Nephron (organoid): ENCODE measurements at regions not wholly inside any gene's neighbourhood (a gene's known extent, or its start where the extent isn't known, plus 50 kb on each side); places are given as distances from the start of the nearest gene placed in this dataset.
A peak's percentile ranks its signal among the peaks of the same experiment; 100 is the strongest.

ENCODE experiments used
- H3K27ac Mint-ChIP-seq, 3 experiments: 2 replicates each; pipeline ENCODE4 v1.8.0; 2020; ENCODE audit warnings: mixed read lengths in 3 of 3, mild to moderate bottlenecking in 2 of 3, moderate library complexity in 1 of 3
- H3K27me3 Mint-ChIP-seq: 2 replicates; pipeline ENCODE4 v1.8.0; 2021; ENCODE audit warnings: low read depth, mild to moderate bottlenecking, moderate library complexity, mixed read lengths
- H3K36me3 Mint-ChIP-seq: 2 replicates; pipeline ENCODE4 v1.8.0; 2020; ENCODE audit warnings: low read depth, mixed read lengths
- H3K4me1 Mint-ChIP-seq: 2 replicates; pipeline ENCODE4 v1.8.0; 2020; ENCODE audit warnings: mixed read lengths
- H3K4me3 Mint-ChIP-seq, 3 experiments: 2 replicates each; pipeline ENCODE4 v1.8.0; 2020; ENCODE audit warnings: mild to moderate bottlenecking in 3 of 3, mixed read lengths in 3 of 3, moderate library complexity in 2 of 3
- H3K9me3 Mint-ChIP-seq: 2 replicates; pipeline ENCODE4 v1.8.0; 2020; ENCODE audit warnings: mixed read lengths
- CTCF ChIP-seq, 3 experiments: fragments of 200-600 bp; sonication (generic); IDR thresholded peaks; one replicate each; pipeline ENCODE4 v1.5.0; 2021; ENCODE audit warnings: antibody characterized with exemption in 3 of 3; ENCODE audit not compliant: unreplicated experiment in 3 of 3

GRCh38 chr2:133776936-133777573 lies 208.8 kb upstream of the NCKAP5 start:
- TF ChIP-seq CTCF (IDR thresholded peaks at IDR 0.05; ENCODE audit: unreplicated experiment in 3 of 3), result no peak
- H3K4me1 Mint-ChIP-seq, result peaks cover 19% of the 10 kb centered on the region
- no peaks in the 10 kb centered on the region for H3K36me3 Mint-ChIP-seq
- no peaks in the 10 kb centered on the region for H3K9me3 Mint-ChIP-seq
- no peak overlapping the region for H3K4me3 Mint-ChIP-seq
- no peaks in the 10 kb centered on the region for H3K27me3 Mint-ChIP-seq
- no peak overlapping the region for H3K27ac Mint-ChIP-seq

- no peak for TF ChIP-seq CTCF (IDR thresholded peaks at IDR 0.05; ENCODE audit: unreplicated experiment in 3 of 3)
- Mint-ChIP-seq H3K27ac (no peak overlapping the region), H3K36me3 (no peaks in the 10 kb centered on the region), H3K4me3 (no peak overlapping the region), H3K4me1 (peaks cover 19% of the 10 kb centered on the region), H3K9me3 (peaks cover 4% of the 10 kb centered on the region), H3K27me3 (no peaks in the 10 kb centered on the region)
Measured at GRCh38 chr2:133777574-133777960, 209.3 kb upstream of the NCKAP5 start.

DNA sequence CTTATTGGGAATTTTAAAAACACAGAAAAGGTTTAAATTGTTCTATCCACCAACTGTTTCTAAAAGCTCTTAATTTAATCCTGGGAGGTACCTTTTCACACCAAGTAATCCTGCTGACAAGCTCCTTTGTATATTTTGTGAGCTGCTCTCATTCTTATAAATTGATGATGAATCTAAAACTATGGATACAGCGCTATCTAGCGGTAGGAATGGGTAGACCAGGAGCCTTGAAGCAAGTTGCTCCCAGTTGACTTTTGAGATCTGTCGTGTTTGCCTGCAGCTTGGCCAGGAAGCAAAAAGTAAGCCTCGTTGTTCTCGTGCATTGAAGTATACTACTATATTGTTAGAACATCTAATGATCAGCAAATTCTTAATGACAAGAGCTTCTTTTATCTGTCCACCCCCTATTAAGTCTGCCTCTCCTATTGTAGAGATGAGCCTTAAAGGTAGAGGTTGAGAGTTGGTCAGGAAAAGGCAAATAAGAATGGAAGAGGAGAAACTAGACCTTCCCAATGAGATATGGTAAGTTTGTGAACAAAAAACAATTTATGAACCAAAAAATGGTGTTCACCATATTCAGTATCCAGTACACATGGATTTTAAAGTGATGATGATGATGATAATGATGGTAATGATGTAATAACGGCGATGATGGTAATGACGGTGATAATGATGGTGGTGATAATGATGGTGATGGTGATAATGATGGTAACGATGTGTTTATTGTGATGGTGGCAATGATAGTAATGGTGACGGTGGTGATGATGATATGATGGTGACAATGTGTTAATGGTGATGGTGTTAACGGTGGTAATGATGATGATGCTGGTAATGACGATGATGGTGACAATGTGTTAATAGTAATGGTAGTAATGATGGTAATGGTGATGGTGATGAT lies 212.1 kb upstream of the NCKAP5 start:
- H3K9me3 Mint-ChIP-seq, result peaks cover 9% of the 10 kb centered on the region
- H3K4me3 Mint-ChIP-seq, result no peak overlapping the region
- H3K4me1 Mint-ChIP-seq, result no peaks in the 10 kb centered on the region
- H3K27ac Mint-ChIP-seq, result no peak overlapping the region
- no peaks in the 10 kb centered on the region for H3K27me3 Mint-ChIP-seq
- no peaks in the 10 kb centered on the region for H3K36me3 Mint-ChIP-seq
- peak; percentile 89 to 91 (median 90) for TF ChIP-seq CTCF (IDR thresholded peaks at IDR 0.05; ENCODE audit: unreplicated experiment in 3 of 3)

DNA sequence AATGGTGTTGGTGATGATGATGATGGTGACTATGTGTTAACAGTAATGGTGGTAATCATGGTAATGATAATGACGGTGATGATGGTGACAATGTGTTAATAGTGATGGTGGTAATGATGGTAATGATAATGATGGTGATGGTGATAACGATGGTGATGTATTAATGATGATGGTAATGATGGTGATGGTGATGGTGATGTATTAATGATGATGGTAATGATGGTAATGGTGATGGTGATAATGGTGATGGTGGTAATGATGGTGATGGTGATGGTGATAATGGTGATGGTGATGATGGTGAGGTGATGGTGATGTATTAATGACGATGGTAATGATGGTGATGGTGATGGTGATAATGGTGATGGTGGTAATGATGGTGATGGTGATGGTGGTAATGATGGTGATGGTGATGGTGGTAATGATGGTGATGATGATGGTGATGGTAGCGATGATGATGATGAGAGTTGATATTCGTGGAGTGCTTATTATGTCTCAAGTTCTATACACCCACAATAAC lies 212.8 kb upstream of the NCKAP5 start:
- Mint-ChIP-seq H3K36me3 (no peaks in the 10 kb centered on the region), H3K4me1 (no peaks in the 10 kb centered on the region), H3K4me3 (no peak overlapping the region), H3K9me3 (peaks cover 12% of the 10 kb centered on the region), H3K27ac (no peak overlapping the region), H3K27me3 (no peaks in the 10 kb centered on the region)
- no peak for TF ChIP-seq CTCF (IDR thresholded peaks at IDR 0.05; ENCODE audit: unreplicated experiment in 3 of 3)

DNA sequence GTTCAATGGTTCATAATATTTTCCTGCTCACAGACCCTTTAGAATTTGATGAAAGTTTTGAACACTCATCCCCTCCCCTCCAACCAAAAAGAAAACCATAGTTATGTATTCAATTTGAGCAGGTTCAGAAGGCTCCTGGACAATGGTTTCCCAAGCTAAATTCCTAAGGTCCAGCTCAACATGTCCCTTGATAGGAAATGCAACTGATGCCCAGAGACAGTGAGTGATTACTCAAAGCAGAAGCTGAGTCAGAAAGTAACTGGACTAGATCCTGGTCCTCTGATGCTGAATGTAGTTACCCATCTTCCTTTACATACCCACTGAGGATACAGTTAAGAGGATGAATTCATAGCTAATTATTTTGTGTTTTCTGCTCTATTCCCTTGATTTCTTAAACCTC lies 218.9 kb upstream of the NCKAP5 start:
- H3K9me3 Mint-ChIP-seq, result peaks cover 23% of the 10 kb centered on the region

More for the DNA sequence above, 218.9 kb upstream of the NCKAP5 start:
- no peak for TF ChIP-seq CTCF (IDR thresholded peaks at IDR 0.05; ENCODE audit: unreplicated experiment in 3 of 3)
- peaks cover 4% of the 10 kb centered on the region for H3K4me1 Mint-ChIP-seq
- H3K36me3 Mint-ChIP-seq, result no peaks in the 10 kb centered on the region
- no peaks in the 10 kb centered on the region for H3K27me3 Mint-ChIP-seq
- H3K4me3 Mint-ChIP-seq, result no peak overlapping the region
- H3K27ac Mint-ChIP-seq, result no peak overlapping the region
